ENCODE measurements at regions not wholly inside any gene's neighbourhood (a gene's known extent, or its start where the extent isn't known, plus 50 kb on each side); places are given as distances from the start of the nearest gene placed in this dataset.

GRCh38 chr2:164371916-164372315 is 249.4 kb downstream of the GRB14 start (continued):
- TF ChIP-seq ATF2 (IDR thresholded peaks at IDR 0.05; ENCODE audit: low read length): no peak
- TF ChIP-seq SP2 (IDR thresholded peaks at IDR 0.05; ENCODE audit: low read length): no peak
- TF ChIP-seq KDM5A (IDR thresholded peaks at IDR 0.05; ENCODE audit: low read length): no peak
- no peak for TF ChIP-seq RNF2 (IDR thresholded peaks at IDR 0.05; ENCODE audit: borderline replicate concordance, low read depth, low read length, missing control alignments, poor library complexity, severe bottlenecking)
- no peak for TF ChIP-seq SP4 (IDR thresholded peaks at IDR 0.05; ENCODE audit: low read length)
- no peak for TF ChIP-seq MAFK (IDR thresholded peaks at IDR 0.05; ENCODE audit: low read depth, low read length)
- TF ChIP-seq GTF2F1 (IDR thresholded peaks at IDR 0.05; ENCODE audit: borderline replicate concordance, low read depth, low read length): no peak
- TF ChIP-seq ATF3 (IDR thresholded peaks at IDR 0.05; ENCODE audit: insufficient read depth, low read depth, low read length): no peak
- no peak for TF ChIP-seq SP1 (IDR thresholded peaks at IDR 0.05; ENCODE audit: low read depth, low read length)
- no peak for TF ChIP-seq TEAD4 (IDR thresholded peaks at IDR 0.05; ENCODE audit: low read depth, low read length)

All from H1 (cell line).